K562 (cell line): ENCODE measurements at regions not wholly inside any gene's neighbourhood (a gene's known extent, or its start where the extent isn't known, plus 50 kb on each side); places are given as distances from the start of the nearest gene placed in this dataset.

Experiments
- CEBPB ChIP-seq: fragments of 450-650 bp; IDR thresholded peaks from 2 replicates; pipeline ENCODE4 v1.6.1; 2016; ENCODE audit warnings: missing genetic modification characterization, missing compliant biosample characterization
- SMARCC2 ChIP-seq: fragments of 450-650 bp; IDR thresholded peaks from 2 replicates; pipeline ENCODE4 v1.6.1; 2017; ENCODE audit warnings: antibody characterized with exemption, moderate library complexity, mild to moderate bottlenecking, low read depth
- SNRNP70 ChIP-seq: fragments of 200-400 bp; formaldehyde crosslinking; optimal IDR thresholded peaks from 2 replicates; pipeline ENCODE3; 2017; ENCODE audit warnings: low read depth, low read length

GRCh38 chr14:89091781-89092180 is 267.3 kb downstream of the TTC8 start:
- TF ChIP-seq CEBPB (tag) (no peak), SMARCC2 (no peak), SNRNP70 (no peak)
